ENCODE measurements at regions not wholly inside any gene's neighbourhood (a gene's known extent, or its start where the extent isn't known, plus 50 kb on each side); places are given as distances from the start of the nearest gene placed in this dataset.

GRCh38 chr3:107206945-107207344 lies 170.3 kb upstream of the CCDC54 start:
- no peak for ATAC-seq
- H3K9me3 ChIP-seq (ENCODE audit: control insufficient read depth, low read length, poor library complexity, severe bottlenecking), result no peaks in the 10 kb centered on the region
- DNase-seq, result no peak
- Mint-ChIP-seq H3K27me3 (peaks cover 33% of the 10 kb centered on the region), H3K36me3 (ENCODE audit: low read depth) (no peaks in the 10 kb centered on the region), H3K4me3 (no peak overlapping the region), H3K27ac (no peak overlapping the region), H3K4me1 (no peaks in the 10 kb centered on the region)

- no peak for DNase-seq
- no peaks in the 10 kb centered on the region for H3K9me3 ChIP-seq (ENCODE audit: control insufficient read depth, low read length, poor library complexity, severe bottlenecking)
- H3K4me1 Mint-ChIP-seq, result no peaks in the 10 kb centered on the region
- no peak overlapping the region for H3K27ac Mint-ChIP-seq
- no peak for ATAC-seq
- H3K36me3 Mint-ChIP-seq (ENCODE audit: low read depth), result no peaks in the 10 kb centered on the region
- H3K4me3 Mint-ChIP-seq, result no peak overlapping the region
- peaks cover 31% of the 10 kb centered on the region for H3K27me3 Mint-ChIP-seq
These were observed 169.1 kb upstream of the CCDC54 start for GRCh38 chr3:107208100-107208499.

GRCh38 chr3:107208796-107209195 lies 168.4 kb upstream of the CCDC54 start:
- Mint-ChIP-seq H3K27ac (no peak overlapping the region), H3K27me3 (peaks cover 33% of the 10 kb centered on the region), H3K4me1 (no peaks in the 10 kb centered on the region), H3K36me3 (ENCODE audit: low read depth) (peaks cover 3% of the 10 kb centered on the region), H3K4me3 (no peak overlapping the region)
- no peak for ATAC-seq
- DNase-seq, result no peak
- H3K9me3 ChIP-seq (ENCODE audit: control insufficient read depth, low read length, poor library complexity, severe bottlenecking), result no peaks in the 10 kb centered on the region

GRCh38 chr3:107209302-107209990 lies 167.8 kb upstream of the CCDC54 start:
- Mint-ChIP-seq H3K4me1 (no peaks in the 10 kb centered on the region), H3K27ac (no peak overlapping the region), H3K4me3 (no peak overlapping the region), H3K36me3 (ENCODE audit: low read depth) (peaks cover 3% of the 10 kb centered on the region), H3K27me3 (peaks cover 33% of the 10 kb centered on the region)
- no peak for DNase-seq
- no peaks in the 10 kb centered on the region for H3K9me3 ChIP-seq (ENCODE audit: control insufficient read depth, low read length, poor library complexity, severe bottlenecking)
- no peak for ATAC-seq

GRCh38 chr3:107211608-107212007 lies 165.6 kb upstream of the CCDC54 start:
- ATAC-seq (no peak), DNase-seq (no peak)
- no peak overlapping the region for H3K27ac Mint-ChIP-seq
- H3K4me3 Mint-ChIP-seq, result no peak overlapping the region
- H3K27me3 Mint-ChIP-seq, result peaks cover 37% of the 10 kb centered on the region
- no peaks in the 10 kb centered on the region for H3K4me1 Mint-ChIP-seq
- H3K36me3 Mint-ChIP-seq (ENCODE audit: low read depth), result peaks cover 6% of the 10 kb centered on the region
- H3K9me3 ChIP-seq (ENCODE audit: control insufficient read depth, low read length, poor library complexity, severe bottlenecking), result no peaks in the 10 kb centered on the region

GRCh38 chr3:107212618-107213017 lies 164.6 kb upstream of the CCDC54 start:
- Mint-ChIP-seq H3K27ac (no peak overlapping the region), H3K27me3 (peaks cover 41% of the 10 kb centered on the region), H3K4me1 (no peaks in the 10 kb centered on the region), H3K4me3 (no peak overlapping the region), H3K36me3 (ENCODE audit: low read depth) (peaks cover 6% of the 10 kb centered on the region)
- ATAC-seq (no peak), DNase-seq (no peak)
- no peaks in the 10 kb centered on the region for H3K9me3 ChIP-seq (ENCODE audit: control insufficient read depth, low read length, poor library complexity, severe bottlenecking)

GRCh38 chr3:107213044-107213669 lies 164.1 kb upstream of the CCDC54 start:
- H3K27ac Mint-ChIP-seq, result no peak overlapping the region
- ATAC-seq (no peak), DNase-seq (no peak)
- H3K9me3 ChIP-seq (ENCODE audit: control insufficient read depth, low read length, poor library complexity, severe bottlenecking), result no peaks in the 10 kb centered on the region
- H3K4me1 Mint-ChIP-seq, result no peaks in the 10 kb centered on the region
- peaks cover 6% of the 10 kb centered on the region for H3K36me3 Mint-ChIP-seq (ENCODE audit: low read depth)
- peaks cover 36% of the 10 kb centered on the region for H3K27me3 Mint-ChIP-seq
- no peak overlapping the region for H3K4me3 Mint-ChIP-seq

- peaks cover 6% of the 10 kb centered on the region for H3K36me3 Mint-ChIP-seq (ENCODE audit: low read depth)
- H3K4me3 Mint-ChIP-seq, result no peak overlapping the region
- no peaks in the 10 kb centered on the region for H3K4me1 Mint-ChIP-seq
- no peak overlapping the region for H3K27ac Mint-ChIP-seq
- no peaks in the 10 kb centered on the region for H3K9me3 ChIP-seq (ENCODE audit: control insufficient read depth, low read length, poor library complexity, severe bottlenecking)
- no peak for DNase-seq
- no peak for ATAC-seq
- peaks cover 32% of the 10 kb centered on the region for H3K27me3 Mint-ChIP-seq
These were observed 161.0 kb upstream of the CCDC54 start for GRCh38 chr3:107216229-107216628.

GRCh38 chr3:107216711-107217110 lies 160.5 kb upstream of the CCDC54 start:
- H3K4me1 Mint-ChIP-seq, result no peaks in the 10 kb centered on the region
- H3K9me3 ChIP-seq (ENCODE audit: control insufficient read depth, low read length, poor library complexity, severe bottlenecking), result no peaks in the 10 kb centered on the region
- H3K36me3 Mint-ChIP-seq (ENCODE audit: low read depth), result peaks cover 6% of the 10 kb centered on the region
- H3K27ac Mint-ChIP-seq, result no peak overlapping the region
- peaks cover 32% of the 10 kb centered on the region for H3K27me3 Mint-ChIP-seq
- DNase-seq (no peak), ATAC-seq (no peak)
- no peak overlapping the region for H3K4me3 Mint-ChIP-seq

GRCh38 chr3:107217172-107217571 lies 160.1 kb upstream of the CCDC54 start:
- Mint-ChIP-seq H3K4me1 (no peaks in the 10 kb centered on the region), H3K4me3 (no peak overlapping the region), H3K27me3 (peaks cover 32% of the 10 kb centered on the region), H3K36me3 (ENCODE audit: low read depth) (peaks cover 6% of the 10 kb centered on the region), H3K27ac (no peak overlapping the region)
- ATAC-seq (no peak), DNase-seq (no peak)
- no peaks in the 10 kb centered on the region for H3K9me3 ChIP-seq (ENCODE audit: control insufficient read depth, low read length, poor library complexity, severe bottlenecking)

- Mint-ChIP-seq H3K27me3 (peaks cover 34% of the 10 kb centered on the region), H3K36me3 (ENCODE audit: low read depth) (peaks cover 3% of the 10 kb centered on the region), H3K4me1 (no peaks in the 10 kb centered on the region), H3K4me3 (no peak overlapping the region), H3K27ac (no peak overlapping the region)
- no peak for DNase-seq
- ATAC-seq, result no peak
- no peaks in the 10 kb centered on the region for H3K9me3 ChIP-seq (ENCODE audit: control insufficient read depth, low read length, poor library complexity, severe bottlenecking)
These were observed 158.4 kb upstream of the CCDC54 start for GRCh38 chr3:107218864-107219269.

GRCh38 chr3:107220538-107220937 lies 156.7 kb upstream of the CCDC54 start:
- no peaks in the 10 kb centered on the region for H3K9me3 ChIP-seq (ENCODE audit: control insufficient read depth, low read length, poor library complexity, severe bottlenecking)
- Mint-ChIP-seq H3K4me3 (no peak overlapping the region), H3K4me1 (no peaks in the 10 kb centered on the region), H3K27ac (no peak overlapping the region), H3K27me3 (peaks cover 43% of the 10 kb centered on the region), H3K36me3 (ENCODE audit: low read depth) (peaks cover 3% of the 10 kb centered on the region)
- no peak for DNase-seq
- ATAC-seq, result no peak

- H3K36me3 Mint-ChIP-seq (ENCODE audit: low read depth), result no peaks in the 10 kb centered on the region
- DNase-seq (no peak), ATAC-seq (no peak)
- H3K9me3 ChIP-seq (ENCODE audit: control insufficient read depth, low read length, poor library complexity, severe bottlenecking), result no peaks in the 10 kb centered on the region
- H3K4me3 Mint-ChIP-seq, result no peak overlapping the region
- H3K4me1 Mint-ChIP-seq, result no peaks in the 10 kb centered on the region
- H3K27ac Mint-ChIP-seq, result no peak overlapping the region
- peaks cover 36% of the 10 kb centered on the region for H3K27me3 Mint-ChIP-seq
These were observed 155.4 kb upstream of the CCDC54 start for GRCh38 chr3:107221856-107222255.

- no peak overlapping the region for H3K27ac Mint-ChIP-seq
- ATAC-seq (no peak), DNase-seq (no peak)
- no peaks in the 10 kb centered on the region for H3K4me1 Mint-ChIP-seq
- H3K4me3 Mint-ChIP-seq, result no peak overlapping the region
- peaks cover 33% of the 10 kb centered on the region for H3K27me3 Mint-ChIP-seq
- no peaks in the 10 kb centered on the region for H3K9me3 ChIP-seq (ENCODE audit: control insufficient read depth, low read length, poor library complexity, severe bottlenecking)
- no peaks in the 10 kb centered on the region for H3K36me3 Mint-ChIP-seq (ENCODE audit: low read depth)
These were observed 154.3 kb upstream of the CCDC54 start for GRCh38 chr3:107222907-107223306.
